DND-41 (cell line): ENCODE measurements at regions not wholly inside any gene's neighbourhood (a gene's known extent, or its start where the extent isn't known, plus 50 kb on each side); places are given as distances from the start of the nearest gene placed in this dataset.

ENCODE experiments used
- ATAC-seq: fragments of 200-7000 bp; cut with Tn5 transposase; 3 replicates; pipeline ENCODE4 v1.9.1; 2021; ENCODE audit warnings: low read depth; ENCODE audit not compliant: insufficient read depth
- DNase-seq: peaks from one replicate; pipeline ENCODE4 v3.0.0-alpha.2; 2020
- H2AFZ ChIP-seq: 2 replicates; pipeline ENCODE4 v1.6.0; 2012; ENCODE audit warnings: low read depth, low read length
- H3K27ac ChIP-seq: 2 replicates; pipeline ENCODE4 v1.5.1; 2012; ENCODE audit warnings: low read length, inconsistent platforms
- H3K27me3 ChIP-seq: fragments of 200-600 bp; sonication (generic); 2 replicates; pipeline ENCODE4 v1.6.0; 2012; ENCODE audit warnings: low read length, mild to moderate bottlenecking, inconsistent platforms; ENCODE audit not compliant: insufficient read depth, poor library complexity
- H3K36me3 ChIP-seq: 2 replicates; pipeline ENCODE4 v1.5.1; 2012; ENCODE audit warnings: low read length, inconsistent platforms; ENCODE audit not compliant: insufficient read depth
- H3K4me1 ChIP-seq: 2 replicates; pipeline ENCODE4 v1.5.1; 2012; ENCODE audit warnings: mild to moderate bottlenecking, low read length; ENCODE audit not compliant: insufficient read depth
- H3K4me2 ChIP-seq: 2 replicates; pipeline ENCODE4 v1.6.0; 2012; ENCODE audit warnings: mild to moderate bottlenecking, moderate library complexity, low read length, inconsistent platforms; ENCODE audit not compliant: insufficient read depth
- H3K4me3 ChIP-seq, 2 experiments: fragments of 200-600 bp in 1 of 2; shearing (Covaris generic) in 1 of 2; 2 replicates each; pipeline ENCODE4 v1.5.1; 2012 to 2016; ENCODE audit warnings: inconsistent platforms in 2 of 2, low read length in 2 of 2, mild to moderate bottlenecking in 2 of 2, low read depth in 1 of 2, moderate library complexity in 1 of 2
- H3K79me2 ChIP-seq: 2 replicates; pipeline ENCODE4 v1.6.0; 2012; ENCODE audit warnings: low read length, inconsistent platforms; ENCODE audit not compliant: insufficient read depth
- H3K9ac ChIP-seq: 2 replicates; pipeline ENCODE4 v1.6.0; 2012; ENCODE audit warnings: low read depth, mild to moderate bottlenecking, inconsistent platforms, low read length, moderate library complexity
- H3K9me3 ChIP-seq: 2 replicates; pipeline ENCODE4 v1.5.1; 2012; ENCODE audit warnings: low read length, moderate library complexity, mild to moderate bottlenecking, inconsistent platforms; ENCODE audit not compliant: insufficient read depth, severe bottlenecking
- H4K20me1 ChIP-seq: 2 replicates; pipeline ENCODE4 v1.6.0; 2012; ENCODE audit warnings: low read length; ENCODE audit not compliant: insufficient read depth
- EZH2 ChIP-seq: IDR thresholded peaks from 3 replicates; pipeline ENCODE4 v1.6.1; 2012; ENCODE audit warnings: borderline replicate concordance, low read depth, mild to moderate bottlenecking, moderate library complexity, low read length, inconsistent platforms; ENCODE audit not compliant: severe bottlenecking
- TF ChIP-seq, protein P1 (sequence below): IDR thresholded peaks from 2 replicates; pipeline ENCODE4 v1.5.1; 2012; ENCODE audit warnings: borderline replicate concordance, low read length, moderate library complexity, mild to moderate bottlenecking; ENCODE audit not compliant: poor library complexity, severe bottlenecking; ENCODE audit errors: extremely low read depth

DNA sequence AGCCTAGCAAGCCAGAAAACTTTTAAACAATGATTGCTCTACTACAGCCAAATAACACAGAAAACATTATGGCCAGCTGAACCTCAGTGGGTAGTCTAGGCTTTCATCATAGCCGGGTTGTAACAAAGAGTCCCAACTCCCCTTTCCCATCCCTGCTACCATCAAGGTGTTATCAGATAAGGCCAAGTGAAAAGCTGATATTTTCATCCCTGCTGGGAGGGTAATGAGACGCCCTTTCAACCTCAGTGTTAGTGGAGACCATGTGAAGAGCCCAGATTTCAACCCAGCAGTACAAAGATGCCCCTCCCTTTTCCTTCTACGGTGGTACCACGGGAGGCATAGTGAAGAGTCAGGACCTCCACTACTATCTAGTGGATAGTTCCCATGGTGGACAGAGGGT, 433.7 kb downstream of the GPM6A start:
- Histone ChIP-seq H2AFZ (no peak overlapping the region), H3K27ac (no peak overlapping the region), H3K79me2 (no peaks in the 10 kb centered on the region), H3K4me2 (no peak overlapping the region), H3K4me3 (no peak overlapping the region), H3K27me3 (no peaks in the 10 kb centered on the region), H3K9me3 (no peaks in the 10 kb centered on the region), H3K4me1 (no peaks in the 10 kb centered on the region), H3K36me3 (no peaks in the 10 kb centered on the region), H4K20me1 (no peaks in the 10 kb centered on the region), H3K9ac (no peak overlapping the region)
- TF ChIP-seq, protein P1, sequence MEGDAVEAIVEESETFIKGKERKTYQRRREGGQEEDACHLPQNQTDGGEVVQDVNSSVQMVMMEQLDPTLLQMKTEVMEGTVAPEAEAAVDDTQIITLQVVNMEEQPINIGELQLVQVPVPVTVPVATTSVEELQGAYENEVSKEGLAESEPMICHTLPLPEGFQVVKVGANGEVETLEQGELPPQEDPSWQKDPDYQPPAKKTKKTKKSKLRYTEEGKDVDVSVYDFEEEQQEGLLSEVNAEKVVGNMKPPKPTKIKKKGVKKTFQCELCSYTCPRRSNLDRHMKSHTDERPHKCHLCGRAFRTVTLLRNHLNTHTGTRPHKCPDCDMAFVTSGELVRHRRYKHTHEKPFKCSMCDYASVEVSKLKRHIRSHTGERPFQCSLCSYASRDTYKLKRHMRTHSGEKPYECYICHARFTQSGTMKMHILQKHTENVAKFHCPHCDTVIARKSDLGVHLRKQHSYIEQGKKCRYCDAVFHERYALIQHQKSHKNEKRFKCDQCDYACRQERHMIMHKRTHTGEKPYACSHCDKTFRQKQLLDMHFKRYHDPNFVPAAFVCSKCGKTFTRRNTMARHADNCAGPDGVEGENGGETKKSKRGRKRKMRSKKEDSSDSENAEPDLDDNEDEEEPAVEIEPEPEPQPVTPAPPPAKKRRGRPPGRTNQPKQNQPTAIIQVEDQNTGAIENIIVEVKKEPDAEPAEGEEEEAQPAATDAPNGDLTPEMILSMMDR: no peak
- no peak for TF ChIP-seq EZH2
- DNase-seq (no peak), ATAC-seq (no peak)

DNA sequence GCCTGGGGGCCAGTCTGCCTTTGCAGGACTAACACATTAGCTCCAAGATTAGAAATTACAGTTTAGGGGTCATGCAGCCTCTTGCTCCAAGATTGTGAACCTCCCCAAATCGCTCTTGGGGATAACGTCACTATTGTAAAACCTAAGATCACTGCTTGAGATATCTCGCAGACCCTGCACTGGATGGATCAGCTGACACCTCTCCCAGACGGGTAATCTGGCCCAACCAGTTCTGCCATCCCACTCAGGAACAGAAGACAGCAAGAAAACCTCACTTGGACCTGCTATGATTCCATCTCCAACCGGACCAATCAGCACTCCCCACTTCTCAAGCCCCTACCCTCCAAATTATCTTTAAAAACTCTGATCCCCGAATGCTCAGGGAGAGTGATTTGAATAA, 431.2 kb downstream of the GPM6A start:
- TF ChIP-seq EZH2: no peak
- TF ChIP-seq, protein P1: no peak
- no peaks in the 10 kb centered on the region for H3K4me1 ChIP-seq

DNA sequence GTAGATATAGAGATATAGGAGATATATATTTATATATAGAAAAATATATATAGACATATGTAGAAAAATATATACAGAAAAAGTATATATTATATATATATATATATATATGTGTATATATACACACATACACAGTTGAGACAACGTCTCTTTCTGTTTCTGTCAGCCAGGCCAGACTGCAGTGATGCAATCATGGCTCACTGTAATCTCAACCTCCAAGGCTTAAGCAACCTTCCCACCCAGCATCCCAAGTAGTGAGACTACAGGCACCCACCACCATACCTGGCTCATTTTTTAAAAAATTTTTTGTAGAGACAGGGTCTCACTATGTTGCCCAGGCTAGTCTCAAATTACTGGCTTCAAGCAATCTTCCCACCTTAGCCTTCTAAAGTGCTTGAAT, 426.3 kb downstream of the GPM6A start:
- no peak overlapping the region for H3K9ac ChIP-seq
- no peaks in the 10 kb centered on the region for H3K27me3 ChIP-seq
- no peak for TF ChIP-seq EZH2
- TF ChIP-seq, protein P1: no peak
- no peaks in the 10 kb centered on the region for H3K9me3 ChIP-seq
- H3K27ac ChIP-seq: no peak overlapping the region
- no peak overlapping the region for H2AFZ ChIP-seq
- H3K36me3 ChIP-seq: no peaks in the 10 kb centered on the region
- H3K4me3 ChIP-seq: no peak overlapping the region
- no peaks in the 10 kb centered on the region for H4K20me1 ChIP-seq
- no peaks in the 10 kb centered on the region for H3K4me1 ChIP-seq
- H3K4me2 ChIP-seq: no peak overlapping the region
- DNase-seq (no peak), ATAC-seq (no peak)
- no peaks in the 10 kb centered on the region for H3K79me2 ChIP-seq

More for the DNA sequence above, 431.2 kb downstream of the GPM6A start:
- Histone ChIP-seq H3K4me2 (no peak overlapping the region), H3K27ac (no peak overlapping the region), H4K20me1 (no peaks in the 10 kb centered on the region), H3K79me2 (no peaks in the 10 kb centered on the region), H3K27me3 (no peaks in the 10 kb centered on the region), H2AFZ (no peak overlapping the region), H3K36me3 (no peaks in the 10 kb centered on the region), H3K9me3 (no peaks in the 10 kb centered on the region), H3K9ac (no peak overlapping the region), H3K4me3 (no peak overlapping the region)
- no peak for DNase-seq
- ATAC-seq: no peak

DNA sequence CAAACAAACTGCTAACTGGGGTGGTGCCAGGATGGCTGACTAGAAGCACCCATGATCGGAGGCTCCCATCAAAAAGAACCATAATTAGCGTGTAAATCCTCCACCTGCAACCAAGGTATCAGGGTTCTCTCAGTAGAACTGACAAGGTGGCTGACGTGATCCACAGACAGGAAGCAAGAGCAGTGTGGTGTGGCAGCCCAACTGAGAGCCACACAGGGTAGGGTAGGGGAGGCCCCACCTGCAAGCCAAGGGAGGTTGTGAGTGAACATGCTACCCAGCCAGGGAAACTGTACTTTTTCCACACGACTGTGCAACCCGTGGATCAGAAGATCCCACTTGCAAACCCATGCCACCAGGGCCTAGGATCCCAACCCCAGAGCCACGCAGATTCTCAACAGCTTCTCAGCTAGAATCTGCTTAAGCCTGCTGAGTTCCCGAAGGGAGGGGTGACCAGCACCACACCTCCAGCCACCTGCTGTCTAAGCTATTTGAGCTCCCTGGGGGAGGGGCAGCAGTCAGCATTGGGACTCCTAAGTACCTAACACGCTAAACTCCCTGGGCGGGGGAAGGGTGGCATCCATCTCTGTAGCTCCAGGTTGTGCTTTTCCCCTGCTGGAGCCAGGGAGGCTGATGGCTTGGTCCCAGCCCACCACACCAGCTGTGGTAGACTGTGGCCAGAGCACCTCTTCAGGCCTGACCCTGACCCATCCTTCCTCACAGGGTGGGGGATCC, 425.1 kb downstream of the GPM6A start:
- ATAC-seq (no peak), DNase-seq (no peak)
- Histone ChIP-seq H3K27me3 (no peaks in the 10 kb centered on the region), H3K79me2 (no peaks in the 10 kb centered on the region), H4K20me1 (no peaks in the 10 kb centered on the region), H2AFZ (no peak overlapping the region), H3K4me3 (no peak overlapping the region), H3K4me1 (no peaks in the 10 kb centered on the region), H3K9me3 (no peaks in the 10 kb centered on the region), H3K9ac (no peak overlapping the region), H3K36me3 (no peaks in the 10 kb centered on the region), H3K4me2 (no peak overlapping the region), H3K27ac (no peak overlapping the region)
- TF ChIP-seq EZH2: no peak
- TF ChIP-seq, protein P1: no peak
